ENCODE measurements at regions not wholly inside any gene's neighbourhood (a gene's known extent, or its start where the extent isn't known, plus 50 kb on each side); places are given as distances from the start of the nearest gene placed in this dataset.

- H3K9me1 ChIP-seq (replicated peaks; ENCODE audit: control insufficient read depth, extremely low read depth, insufficient read depth, low read length): no peaks in the 10 kb centered on the region
- H3K4me3 ChIP-seq (replicated peaks in 1 of 3; ENCODE audit: insufficient read depth in 1 of 3, low read depth in 1 of 3, low read length in 3 of 3): no peak overlapping the region
- H3K36me3 ChIP-seq (ENCODE audit: control insufficient read depth in 2 of 2, extremely low read depth in 1 of 2, insufficient read depth in 2 of 2, low read length in 2 of 2): no peaks in the 10 kb centered on the region
- peaks cover 9 to 22% of the 10 kb centered on the region in 2 experiments for H3K27me3 ChIP-seq (ENCODE audit: control insufficient read depth in 2 of 2, insufficient read depth in 2 of 2, low read length in 2 of 2)
- H3K9me3 ChIP-seq (replicated peaks; ENCODE audit: control insufficient read depth, insufficient read depth, low read length): no peaks in the 10 kb centered on the region
- no peak overlapping the region for H3K9ac ChIP-seq (replicated peaks; ENCODE audit: extremely low read depth, insufficient read depth, low read length)
- no peak for DNase-seq (ENCODE audit: low read depth, low spot score)
- no peak overlapping the region for H3K27ac ChIP-seq (ENCODE audit: insufficient read depth, low read depth, low read length)
- H3K79me2 ChIP-seq (ENCODE audit: control insufficient read depth, insufficient read depth, low read length): no peaks in the 10 kb centered on the region
- H3K4me1 ChIP-seq (ENCODE audit: control insufficient read depth, extremely low read depth, insufficient read depth, low read length): peaks cover 9% of the 10 kb centered on the region
- ChIA-PET POLR2A (no interaction called here), CTCF (interaction anchor here (1.0 to 4.4 kb wide), 5 partner anchors 14 to 54 kb away, joined by 3 to 17 read pairs (median 3); no protein-coding TSS in a partner anchor)
- H2AFZ ChIP-seq (ENCODE audit: low read depth, low read length): no peak overlapping the region
- no peaks in the 10 kb centered on the region for H4K20me1 ChIP-seq (replicated peaks; ENCODE audit: control insufficient read depth, extremely low read depth, insufficient read depth, low read length)
- dilution Hi-C loops (cut with MboI; ENCODE audit: extremely low pct_ligation_motif_present, low sequenced_read_pairs): no loop called here
- no peak overlapping the region for H3K4me2 ChIP-seq (ENCODE audit: insufficient read depth, low read length)
- intact Hi-C loops (cut with micrococcal nuclease): no loop called here
- BruUV-seq (replicated peaks): no TSS peak
- TF ChIP-seq MYC (IDR thresholded peaks at IDR 0.05; ENCODE audit: low read depth, low read length) (no peak), POLR2A (IDR thresholded peaks at IDR 0.05; ENCODE audit: low read depth, low read length) (no peak), GATA2 (IDR thresholded peaks at IDR 0.05; ENCODE audit: insufficient read depth, insufficient read length, low read depth, low read length) (no peak), POLR2AphosphoS5 (IDR thresholded peaks at IDR 0.05; ENCODE audit: insufficient read depth, low read depth, low read length) (no peak), EZH2 (IDR thresholded peaks at IDR 0.05; ENCODE audit: borderline replicate concordance, low read depth, low read length, severe bottlenecking) (no peak), JUN (IDR thresholded peaks at IDR 0.05; ENCODE audit: borderline replicate concordance, insufficient read depth, insufficient read length, low read depth) (no peak), FOS (IDR thresholded peaks at IDR 0.05; ENCODE audit: borderline replicate concordance, insufficient read depth, low read length) (no peak)
- TF ChIP-seq, protein P1, sequence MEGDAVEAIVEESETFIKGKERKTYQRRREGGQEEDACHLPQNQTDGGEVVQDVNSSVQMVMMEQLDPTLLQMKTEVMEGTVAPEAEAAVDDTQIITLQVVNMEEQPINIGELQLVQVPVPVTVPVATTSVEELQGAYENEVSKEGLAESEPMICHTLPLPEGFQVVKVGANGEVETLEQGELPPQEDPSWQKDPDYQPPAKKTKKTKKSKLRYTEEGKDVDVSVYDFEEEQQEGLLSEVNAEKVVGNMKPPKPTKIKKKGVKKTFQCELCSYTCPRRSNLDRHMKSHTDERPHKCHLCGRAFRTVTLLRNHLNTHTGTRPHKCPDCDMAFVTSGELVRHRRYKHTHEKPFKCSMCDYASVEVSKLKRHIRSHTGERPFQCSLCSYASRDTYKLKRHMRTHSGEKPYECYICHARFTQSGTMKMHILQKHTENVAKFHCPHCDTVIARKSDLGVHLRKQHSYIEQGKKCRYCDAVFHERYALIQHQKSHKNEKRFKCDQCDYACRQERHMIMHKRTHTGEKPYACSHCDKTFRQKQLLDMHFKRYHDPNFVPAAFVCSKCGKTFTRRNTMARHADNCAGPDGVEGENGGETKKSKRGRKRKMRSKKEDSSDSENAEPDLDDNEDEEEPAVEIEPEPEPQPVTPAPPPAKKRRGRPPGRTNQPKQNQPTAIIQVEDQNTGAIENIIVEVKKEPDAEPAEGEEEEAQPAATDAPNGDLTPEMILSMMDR (IDR thresholded peaks at IDR 0.05; ENCODE audit: extremely low read depth in 1 of 2, insufficient read depth in 1 of 2, low read depth in 1 of 2, low read length in 2 of 2): no peak
- TF ChIP-seq, protein P2, sequence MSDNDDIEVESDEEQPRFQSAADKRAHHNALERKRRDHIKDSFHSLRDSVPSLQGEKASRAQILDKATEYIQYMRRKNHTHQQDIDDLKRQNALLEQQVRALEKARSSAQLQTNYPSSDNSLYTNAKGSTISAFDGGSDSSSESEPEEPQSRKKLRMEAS (IDR thresholded peaks at IDR 0.05; ENCODE audit: insufficient read depth, insufficient read length): no peak
- FAIRE-seq: no peak
Measured at GRCh38 chr20:1831096-1831495, 64.1 kb upstream of the SIRPA start.

All from endothelial cell of umbilical vein (primary cell).